Panc1 (cell line): ENCODE measurements at regions not wholly inside any gene's neighbourhood (a gene's known extent, or its start where the extent isn't known, plus 50 kb on each side); places are given as distances from the start of the nearest gene placed in this dataset.
A peak's percentile ranks its signal among the peaks of the same experiment; 100 is the strongest.

ENCODE experiments used
- ATAC-seq: fragments of 200-7000 bp; cut with Tn5 transposase; 2 replicates; pipeline ENCODE4 v1.9.1; 2020; ENCODE audit warnings: mild to moderate bottlenecking, moderate library complexity
- BruUV-seq: library from RNA; stranded (reverse); fragments of 400-500 nt; replicated peaks from 2 replicates; lab custom pipeline; 2021; lab: Mats Ljungman, UMichigan
- CTCF ChIA-PET: fragments of 300-600 bp; sonication (Branson Sonifier 250); formaldehyde crosslinking; loops from one replicate; lab custom pipeline; 2022; ENCODE audit warnings: antibody characterized with exemption; lab: Charles Lee
- POLR2A ChIA-PET: fragments of 300-600 bp; sonication (Branson Sonifier 250); formaldehyde crosslinking; loops from one replicate; lab custom pipeline; 2022; ENCODE audit warnings: antibody characterized with exemption; lab: Charles Lee
- DNase-seq: peaks from one replicate; pipeline ENCODE4 v3.0.0-alpha.2; 2010; ENCODE audit warnings: low read depth, low spot score
- H3K27ac ChIP-seq: 2 replicates; pipeline ENCODE4 v1.5.1; 2011; ENCODE audit warnings: mild to moderate bottlenecking, low read length, inconsistent platforms
- H3K27me3 ChIP-seq: fragments of 200-500 bp; sonication (Bioruptor generic); 2 replicates; pipeline ENCODE4 v1.6.0; 2014; ENCODE audit warnings: low read length, inconsistent platforms; ENCODE audit not compliant: control insufficient read depth, insufficient read depth
- H3K36me3 ChIP-seq: fragments of 200-500 bp; sonication (Bioruptor generic); 2 replicates; pipeline ENCODE4 v1.5.1; 2014; ENCODE audit warnings: inconsistent platforms, mild to moderate bottlenecking, low read length, moderate library complexity; ENCODE audit not compliant: control insufficient read depth, insufficient read depth
- H3K4me1 ChIP-seq: 2 replicates; pipeline ENCODE4 v1.5.1; 2011; ENCODE audit warnings: inconsistent platforms, mild to moderate bottlenecking, low read length, moderate library complexity; ENCODE audit not compliant: control insufficient read depth, insufficient read depth
- H3K4me3 ChIP-seq, 2 experiments: 2 replicates each; pipeline ENCODE4 v1.5.1; 2011 to 2012; ENCODE audit warnings: low read depth in 2 of 2, low read length in 2 of 2, mild to moderate bottlenecking in 2 of 2, inconsistent platforms in 1 of 2, moderate library complexity in 1 of 2
- H3K9me3 ChIP-seq: fragments of 200-500 bp; sonication (Bioruptor generic); 2 replicates; pipeline ENCODE4 v1.5.1; 2014; ENCODE audit warnings: low read depth, mild to moderate bottlenecking, inconsistent platforms, low read length, moderate library complexity; ENCODE audit not compliant: control insufficient read depth, insufficient read depth
- CTCF ChIP-seq: fragments of 450-650 bp; IDR thresholded peaks from 2 replicates; pipeline ENCODE4 v1.5.1; 2017; ENCODE audit warnings: mild to moderate bottlenecking
- POLR2AphosphoS5 ChIP-seq: IDR thresholded peaks from 2 replicates; pipeline ENCODE4 v1.6.1; 2012; ENCODE audit warnings: mild to moderate bottlenecking, low read depth, low read length, moderate library complexity
- REST ChIP-seq, 2 experiments: IDR thresholded peaks; 2 replicates each; pipeline ENCODE4 v1.6.1; 2011 to 2012; ENCODE audit warnings: low read depth in 2 of 2, control low read depth in 1 of 2, low read length in 1 of 2, mild to moderate bottlenecking in 1 of 2, moderate library complexity in 1 of 2; ENCODE audit not compliant: insufficient read depth in 1 of 2
- SIN3A ChIP-seq: IDR thresholded peaks from 2 replicates; pipeline ENCODE4 v1.6.1; 2012; ENCODE audit warnings: low read depth, mild to moderate bottlenecking, low read length, moderate library complexity, borderline replicate concordance; ENCODE audit not compliant: insufficient read depth
- TCF7L2 ChIP-seq: IDR thresholded peaks from 2 replicates; pipeline ENCODE4 v1.6.1; 2011; ENCODE audit warnings: mild to moderate bottlenecking, low read depth, low read length, inconsistent platforms
- in situ Hi-C: cut with HindIII; loops from 2 replicates; pipeline ENCODE4 v1.10.0; 2016; ENCODE audit warnings: low sequenced_read_pairs, low pct_unique_long_range_greater_than_20kb
- intact Hi-C: fragments of 100-400 bp; cut with micrococcal nuclease; formaldehyde crosslinking; loops from one replicate; pipeline ENCODE4 v1.10.0; 2022; ENCODE audit not compliant: unreplicated experiment

- ATAC-seq (peak; percentile 97), DNase-seq (peak; percentile 25)
- intact Hi-C loops (no loop called here), in situ Hi-C loops (no loop called here)
- ChIA-PET POLR2A (interaction anchor here (0.7 kb wide), 1 partner anchor 190 kb away, joined by 4 read pairs; no protein-coding TSS in a partner anchor), CTCF (no interaction called here)
- Histone ChIP-seq H3K9me3 (no peaks in the 10 kb centered on the region), H3K36me3 (no peaks in the 10 kb centered on the region), H3K4me1 (peaks cover 12% of the 10 kb centered on the region; the same call in 1 of the 2 replicates), H3K27ac (peak overlapping the region; percentile 79), H3K4me3 (no peak overlapping the region), H3K27me3 (no peaks in the 10 kb centered on the region)
- TF ChIP-seq POLR2AphosphoS5 (peak; percentile 62; the same call in 1 of the 2 replicates), CTCF (no peak), REST (IDR thresholded peaks at IDR 0.05; ENCODE audit: insufficient read depth in 1 of 2, low read depth in 2 of 2, low read length in 1 of 2) (no peak), SIN3A (no peak), TCF7L2 (0 out of 2 replicates have a peak, but pooled peaks have one; percentile 51)
- no TSS peak for BruUV-seq
Observed at GRCh38 chr3:177443469-177443868, 246.2 kb upstream of the TBL1XR1 start.

- intact Hi-C loops (no loop called here), in situ Hi-C loops (no loop called here)
- peaks cover 16% of the 10 kb centered on the region; the same call in 1 of the 2 replicates for H3K4me1 ChIP-seq
- H3K36me3 ChIP-seq, result no peaks in the 10 kb centered on the region
- ChIA-PET CTCF (no interaction called here), POLR2A (no interaction called here)
- H3K27me3 ChIP-seq, result no peaks in the 10 kb centered on the region
- no peaks in the 10 kb centered on the region for H3K9me3 ChIP-seq
- H3K4me3 ChIP-seq, result no peak overlapping the region
- TF ChIP-seq REST (IDR thresholded peaks at IDR 0.05; ENCODE audit: insufficient read depth in 1 of 2, low read depth in 2 of 2, low read length in 1 of 2), result no peak
- no peak for TF ChIP-seq TCF7L2
- no peak for TF ChIP-seq POLR2AphosphoS5
- TF ChIP-seq SIN3A, result no peak
- no peak for TF ChIP-seq CTCF
- no TSS peak for BruUV-seq
- peak overlapping the region; percentile 74; the same call in 1 of the 2 replicates for H3K27ac ChIP-seq
- no peak for ATAC-seq
- DNase-seq, result no peak
Observed at GRCh38 chr3:177444696-177445095, 247.4 kb upstream of the TBL1XR1 start.
